Mesenchymal stem cell (in vitro differentiated cells and primary cell): ENCODE measurements at regions not wholly inside any gene's neighbourhood (a gene's known extent, or its start where the extent isn't known, plus 50 kb on each side); places are given as distances from the start of the nearest gene placed in this dataset.

Experiments used
- DNase-seq: peaks from one replicate; pipeline ENCODE4 v3.0.0-alpha.2; 2013
- H2AFZ ChIP-seq: one replicate; pipeline ENCODE4 v1.6.1; 2013; ENCODE audit warnings: low read depth, mild to moderate bottlenecking, control low read depth, inconsistent platforms, low read length, moderate library complexity
- H2AK5ac ChIP-seq: 2 replicates; pipeline ENCODE4 v1.6.1; 2013; ENCODE audit warnings: low read length, moderate library complexity, mild to moderate bottlenecking, inconsistent platforms; ENCODE audit not compliant: severe bottlenecking
- H2BK120ac ChIP-seq: one replicate; pipeline ENCODE4 v1.6.1; 2013; ENCODE audit warnings: low read depth, mild to moderate bottlenecking, inconsistent platforms, low read length, moderate library complexity
- H2BK12ac ChIP-seq, 2 experiments: one replicate each; pipeline ENCODE4 v1.6.1; 2013; ENCODE audit warnings: inconsistent platforms in 2 of 2, low read length in 2 of 2, mild to moderate bottlenecking in 2 of 2, moderate library complexity in 2 of 2, control low read depth in 1 of 2
- H2BK15ac ChIP-seq: one replicate; pipeline ENCODE4 v1.6.1; 2013; ENCODE audit warnings: mild to moderate bottlenecking, low read depth, inconsistent platforms; ENCODE audit not compliant: poor library complexity, severe bottlenecking
- H2BK5ac ChIP-seq: 2 replicates; pipeline ENCODE4 v1.6.1; 2013; ENCODE audit warnings: low read depth, mild to moderate bottlenecking, low read length, control low read depth, inconsistent platforms; ENCODE audit not compliant: poor library complexity, severe bottlenecking
- H3K14ac ChIP-seq, 2 experiments: one replicate each; pipeline ENCODE4 v1.6.1; 2013; ENCODE audit warnings: inconsistent platforms in 2 of 2, low read length in 2 of 2, control low read depth in 1 of 2, mild to moderate bottlenecking in 1 of 2, moderate library complexity in 1 of 2
- H3K18ac ChIP-seq, 2 experiments: one replicate each; pipeline ENCODE4 v1.6.1; 2013; ENCODE audit warnings: inconsistent platforms in 2 of 2, low read length in 2 of 2, control low read depth in 1 of 2, low read depth in 1 of 2, mild to moderate bottlenecking in 1 of 2
- H3K23ac ChIP-seq, 2 experiments: one replicate each; pipeline ENCODE4 v1.6.1; 2013; ENCODE audit warnings: inconsistent platforms in 2 of 2, low read length in 2 of 2, mild to moderate bottlenecking in 2 of 2, moderate library complexity in 2 of 2, control low read depth in 1 of 2
- H3K27ac ChIP-seq: 2 replicates; pipeline ENCODE4 v1.5.1; 2013; ENCODE audit warnings: mild to moderate bottlenecking, moderate library complexity, low read length, control low read depth, inconsistent platforms; ENCODE audit not compliant: poor library complexity, severe bottlenecking
- H3K27me3 ChIP-seq, 2 experiments: 2 replicates each; pipeline versions ENCODE4 v1.6.1 to v1.7.0; 2013; ENCODE audit warnings: low read length in 2 of 2, mild to moderate bottlenecking in 2 of 2, moderate library complexity in 2 of 2, control low read depth in 1 of 2, inconsistent platforms in 1 of 2; ENCODE audit not compliant: control insufficient read depth in 1 of 2, insufficient read depth in 1 of 2
- H3K36me3 ChIP-seq, 2 experiments: 2 replicates each; pipeline versions ENCODE4 v1.6.1 to v1.7.0; 2013; ENCODE audit warnings: low read length in 2 of 2, control low read depth in 1 of 2, inconsistent platforms in 1 of 2, low read depth in 1 of 2, mild to moderate bottlenecking in 1 of 2; ENCODE audit not compliant: insufficient read depth in 2 of 2, control insufficient read depth in 1 of 2
- H3K4ac ChIP-seq, 2 experiments: one replicate each; pipeline ENCODE4 v1.6.1; 2013; ENCODE audit warnings: inconsistent platforms in 2 of 2, low read length in 2 of 2, mild to moderate bottlenecking in 2 of 2, moderate library complexity in 2 of 2, control low read depth in 1 of 2, low read depth in 1 of 2
- H3K4me1 ChIP-seq: 2 replicates; pipeline ENCODE4 v1.6.1; 2013; ENCODE audit warnings: low read depth, low read length, control low read depth; ENCODE audit not compliant: control insufficient read depth, insufficient read depth
- H3K4me2 ChIP-seq: 2 replicates; pipeline ENCODE4 v1.6.1; 2013; ENCODE audit warnings: low read length, mild to moderate bottlenecking, inconsistent platforms; ENCODE audit not compliant: poor library complexity, severe bottlenecking
- H3K4me3 ChIP-seq, 2 experiments: 2 replicates each; pipeline versions ENCODE4 v1.5.1 to v1.7.0; 2013; ENCODE audit warnings: low read length in 2 of 2, mild to moderate bottlenecking in 2 of 2, control low read depth in 1 of 2, low read depth in 1 of 2; ENCODE audit not compliant: insufficient read depth in 1 of 2
- H3K79me1 ChIP-seq: replicated peaks from 2 replicates; pipeline ENCODE4 v1.6.1; 2013; ENCODE audit warnings: mild to moderate bottlenecking, control low read depth, low read length, inconsistent platforms; ENCODE audit not compliant: poor library complexity, severe bottlenecking
- H3K9ac ChIP-seq: 2 replicates; pipeline ENCODE4 v1.7.0; 2013; ENCODE audit warnings: mild to moderate bottlenecking, low read length, moderate library complexity
- H3K9me3 ChIP-seq: 2 replicates; pipeline ENCODE4 v1.7.0; 2013; ENCODE audit warnings: mild to moderate bottlenecking, low read length; ENCODE audit not compliant: control insufficient read depth
- H4K8ac ChIP-seq: one replicate; pipeline ENCODE4 v1.6.1; 2013; ENCODE audit warnings: inconsistent platforms, mild to moderate bottlenecking, low read length, moderate library complexity
- H4K91ac ChIP-seq: one replicate; pipeline ENCODE4 v1.6.1; 2013; ENCODE audit warnings: mild to moderate bottlenecking, low read length, inconsistent platforms
- WGBS: methylation state at CpG from one replicate; pipeline ENCODE4 v1.1.7; 2013; ENCODE audit warnings: mixed read lengths; 5-methylcytosine and 5-hydroxymethylcytosine counted together

GRCh38 chr18:69128566-69128965 is 272.1 kb upstream of the DOK6 start:
- Histone ChIP-seq H3K4ac (no peak overlapping the region), H3K27ac (no peak overlapping the region), H3K23ac (no peak overlapping the region), H2AK5ac (no peak overlapping the region), H3K14ac (no peak overlapping the region), H2AFZ (no peak overlapping the region), H3K9me3 (peaks cover 14% of the 10 kb centered on the region), H3K4me2 (no peak overlapping the region), H2BK120ac (no peak overlapping the region), H4K8ac (no peak overlapping the region), H3K36me3 (no peaks in the 10 kb centered on the region), H3K18ac (no peak overlapping the region), H3K4me1 (no peaks in the 10 kb centered on the region), H4K91ac (no peak overlapping the region), H3K27me3 (no peaks in the 10 kb centered on the region), H3K79me1 (no peaks in the 10 kb centered on the region), H2BK12ac (no peak overlapping the region), H3K9ac (no peak overlapping the region), H2BK15ac (no peak overlapping the region), H3K4me3 (no peak overlapping the region), H2BK5ac (no peak overlapping the region)
- 97% methylated on average over 4 of the region's 5 CpGs for WGBS
- DNase-seq, result no peak

GRCh38 chr18:69128978-69129377 is 271.7 kb upstream of the DOK6 start:
- Histone ChIP-seq H2BK15ac (no peak overlapping the region), H3K9me3 (peaks cover 18% of the 10 kb centered on the region), H3K36me3 (no peaks in the 10 kb centered on the region), H4K8ac (no peak overlapping the region), H3K4me2 (no peak overlapping the region), H3K23ac (no peak overlapping the region), H3K14ac (no peak overlapping the region), H3K4me1 (no peaks in the 10 kb centered on the region), H3K4ac (no peak overlapping the region), H2AK5ac (no peak overlapping the region), H2BK12ac (no peak overlapping the region), H4K91ac (no peak overlapping the region), H2AFZ (no peak overlapping the region), H3K18ac (no peak overlapping the region), H2BK5ac (no peak overlapping the region), H3K9ac (no peak overlapping the region), H3K27me3 (no peaks in the 10 kb centered on the region), H3K4me3 (no peak overlapping the region), H2BK120ac (no peak overlapping the region), H3K27ac (no peak overlapping the region), H3K79me1 (no peaks in the 10 kb centered on the region)
- WGBS, result 75% methylated on average over 3 of the region's 3 CpGs
- DNase-seq, result no peak

- Histone ChIP-seq H4K8ac (no peak overlapping the region), H3K4ac (no peak overlapping the region), H3K4me2 (no peak overlapping the region), H2AK5ac (no peak overlapping the region), H2BK120ac (no peak overlapping the region), H2AFZ (no peak overlapping the region), H3K18ac (no peak overlapping the region), H3K4me3 (no peak overlapping the region), H4K91ac (no peak overlapping the region), H3K14ac (no peak overlapping the region), H3K4me1 (no peaks in the 10 kb centered on the region), H2BK12ac (no peak overlapping the region), H3K9ac (no peak overlapping the region), H3K36me3 (no peaks in the 10 kb centered on the region), H2BK15ac (no peak overlapping the region), H3K27ac (no peak overlapping the region), H3K9me3 (peaks cover 8% of the 10 kb centered on the region), H3K27me3 (no peaks in the 10 kb centered on the region), H3K79me1 (no peaks in the 10 kb centered on the region), H2BK5ac (no peak overlapping the region), H3K23ac (no peak overlapping the region)
- 60% methylated on average over 1 of the region's 2 CpGs for WGBS
- DNase-seq, result no peak
These were observed 262.6 kb upstream of the DOK6 start for GRCh38 chr18:69138088-69138487.

- Histone ChIP-seq H3K4me1 (no peaks in the 10 kb centered on the region), H2AK5ac (no peak overlapping the region), H3K4ac (no peak overlapping the region), H3K27me3 (no peaks in the 10 kb centered on the region), H3K4me3 (no peak overlapping the region), H2BK12ac (no peak overlapping the region), H3K27ac (no peak overlapping the region), H3K4me2 (no peak overlapping the region), H3K36me3 (no peaks in the 10 kb centered on the region), H3K23ac (no peak overlapping the region), H3K79me1 (no peaks in the 10 kb centered on the region), H3K14ac (no peak overlapping the region), H3K9ac (no peak overlapping the region), H2BK120ac (no peak overlapping the region), H2BK15ac (no peak overlapping the region), H3K18ac (no peak overlapping the region), H2BK5ac (no peak overlapping the region), H2AFZ (no peak overlapping the region), H4K91ac (no peak overlapping the region), H4K8ac (no peak overlapping the region), H3K9me3 (no peaks in the 10 kb centered on the region)
- no CpG with 5 or more reads among the region's 2 CpGs for WGBS
- DNase-seq, result no peak
These were observed 257.6 kb upstream of the DOK6 start for GRCh38 chr18:69143084-69143483.
